Activated T-cell treated with anti-CD3 and anti-CD28 coated beads, Interleukin-2, amount 50 U/mL, for 4 hours (primary cell): ENCODE measurements at regions not wholly inside any gene's neighbourhood (a gene's known extent, or its start where the extent isn't known, plus 50 kb on each side); places are given as distances from the start of the nearest gene placed in this dataset.

ENCODE experiments used
- ATAC-seq, 2 donors: fragments of 200-7000 bp; cut with Tn5 transposase; one replicate each; pipeline ENCODE4 v1.10.0; 2021
- DNase-seq: peaks from one replicate; pipeline ENCODE4 v3.0.0-alpha.2; 2020
- H3K27me3 Mint-ChIP-seq: one replicate; pipeline ENCODE4 v1.8.0; 2021; ENCODE audit warnings: low read depth, mixed read lengths
- H3K36me3 Mint-ChIP-seq: one replicate; pipeline ENCODE4 v1.8.0; 2022; ENCODE audit warnings: mixed read lengths; ENCODE audit not compliant: insufficient read depth
- H3K4me1 Mint-ChIP-seq: one replicate; pipeline ENCODE4 v1.8.0; 2021; ENCODE audit warnings: low read depth, mixed read lengths
- H3K4me3 Mint-ChIP-seq: one replicate; pipeline ENCODE4 v1.8.0; 2021; ENCODE audit warnings: mild to moderate bottlenecking, moderate library complexity, mixed read lengths
- H3K9me3 Mint-ChIP-seq: one replicate; pipeline ENCODE4 v1.8.0; 2021; ENCODE audit warnings: mixed read lengths

GRCh38 chr20:10784554-10785183 lies 110.9 kb upstream of the JAG1 start:
- DNase-seq: no peak
- no peaks in the 10 kb centered on the region for H3K4me1 Mint-ChIP-seq
- peaks cover 5% of the 10 kb centered on the region for H3K27me3 Mint-ChIP-seq
- H3K9me3 Mint-ChIP-seq: no peaks in the 10 kb centered on the region
- no peak overlapping the region for H3K4me3 Mint-ChIP-seq
- ATAC-seq: no peak
- no peaks in the 10 kb centered on the region for H3K36me3 Mint-ChIP-seq

DNA sequence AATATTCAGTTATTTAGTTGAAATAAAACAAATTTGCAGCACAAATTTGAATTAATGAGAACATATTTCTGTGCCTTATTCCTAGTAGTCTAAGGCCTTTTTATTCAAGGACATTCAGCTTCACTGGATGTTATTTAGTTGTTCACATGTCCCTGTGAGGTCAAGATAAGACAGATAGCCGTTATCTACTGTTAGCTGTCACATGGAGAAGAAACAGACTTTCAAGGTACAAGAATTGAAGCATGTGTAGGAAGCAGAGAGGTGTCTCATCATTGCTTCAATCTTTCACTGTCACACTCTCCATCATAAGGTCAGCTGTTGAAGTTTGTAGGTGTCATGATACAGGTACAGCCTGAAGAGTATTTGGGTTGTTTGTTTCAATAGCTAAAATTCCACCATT lies 112.9 kb upstream of the JAG1 start:
- H3K9me3 Mint-ChIP-seq: no peaks in the 10 kb centered on the region

GRCh38 chr20:10788055-10788454 lies 114.3 kb upstream of the JAG1 start:
- Mint-ChIP-seq H3K4me1 (no peaks in the 10 kb centered on the region), H3K9me3 (no peaks in the 10 kb centered on the region), H3K36me3 (no peaks in the 10 kb centered on the region), H3K27me3 (peaks cover 4% of the 10 kb centered on the region), H3K4me3 (no peak overlapping the region)
- ATAC-seq: no peak
- no peak for DNase-seq

More for the DNA sequence above, 112.9 kb upstream of the JAG1 start:
- peaks cover 5% of the 10 kb centered on the region for H3K27me3 Mint-ChIP-seq
- no peak overlapping the region for H3K4me3 Mint-ChIP-seq
- H3K36me3 Mint-ChIP-seq: no peaks in the 10 kb centered on the region
- H3K4me1 Mint-ChIP-seq: no peaks in the 10 kb centered on the region
- ATAC-seq (no peak), DNase-seq (no peak)

DNA sequence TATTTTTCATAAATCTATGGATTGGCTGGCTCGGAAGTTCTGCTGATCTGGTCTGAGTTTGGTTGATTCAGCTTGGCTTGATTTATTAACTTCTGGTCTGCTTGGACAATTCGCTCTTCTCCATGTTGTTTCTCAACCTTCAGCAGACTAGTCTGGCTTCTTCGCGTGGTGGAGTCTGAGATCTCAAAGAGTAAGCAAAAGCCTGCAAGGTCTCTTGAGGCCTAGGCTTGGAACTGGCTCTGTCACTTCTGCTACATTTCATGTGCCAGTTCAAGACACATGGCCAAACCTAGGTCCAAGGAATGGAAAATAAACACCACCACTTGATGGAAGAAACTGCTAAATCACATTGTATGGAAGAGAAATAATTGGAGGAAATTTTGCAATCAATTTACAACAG lies 115.1 kb upstream of the JAG1 start:
- Mint-ChIP-seq H3K36me3 (no peaks in the 10 kb centered on the region), H3K4me1 (no peaks in the 10 kb centered on the region), H3K27me3 (peaks cover 2% of the 10 kb centered on the region), H3K9me3 (no peaks in the 10 kb centered on the region), H3K4me3 (no peak overlapping the region)
- DNase-seq: no peak
- no peak for ATAC-seq

GRCh38 chr20:10789386-10789785 lies 115.6 kb upstream of the JAG1 start:
- DNase-seq: no peak
- Mint-ChIP-seq H3K4me3 (no peak overlapping the region), H3K36me3 (no peaks in the 10 kb centered on the region), H3K4me1 (no peaks in the 10 kb centered on the region), H3K9me3 (no peaks in the 10 kb centered on the region), H3K27me3 (no peaks in the 10 kb centered on the region)
- ATAC-seq: no peak

DNA sequence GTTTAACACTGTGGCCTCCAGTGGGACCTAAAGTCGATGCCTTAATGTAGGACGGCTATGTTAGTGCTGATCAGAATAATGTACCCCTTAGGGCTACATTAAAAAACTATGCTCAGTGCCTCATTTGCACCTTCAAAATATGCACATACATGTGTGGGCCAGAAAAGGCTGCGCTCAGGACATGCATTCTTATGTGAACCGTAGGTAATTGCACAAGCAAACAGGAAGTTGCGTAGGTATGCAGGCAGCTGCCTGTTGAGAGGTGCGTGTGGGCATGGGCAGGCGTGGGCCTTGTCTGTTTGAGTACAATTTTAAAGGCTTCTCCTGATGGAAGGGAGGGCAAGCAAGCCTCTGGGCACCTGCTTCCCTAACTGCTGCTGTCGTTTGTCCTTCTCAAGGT lies 116.2 kb upstream of the JAG1 start:
- H3K4me1 Mint-ChIP-seq: no peaks in the 10 kb centered on the region
- no peaks in the 10 kb centered on the region for H3K9me3 Mint-ChIP-seq
- no peak for DNase-seq
- H3K27me3 Mint-ChIP-seq: no peaks in the 10 kb centered on the region
- H3K36me3 Mint-ChIP-seq: no peaks in the 10 kb centered on the region
- H3K4me3 Mint-ChIP-seq: no peak overlapping the region
- ATAC-seq: no peak

- DNase-seq (no peak), ATAC-seq (no peak)
- H3K9me3 Mint-ChIP-seq: no peaks in the 10 kb centered on the region
- no peaks in the 10 kb centered on the region for H3K4me1 Mint-ChIP-seq
- no peaks in the 10 kb centered on the region for H3K36me3 Mint-ChIP-seq
- no peak overlapping the region for H3K4me3 Mint-ChIP-seq
- peaks cover 3% of the 10 kb centered on the region for H3K27me3 Mint-ChIP-seq
Measured at GRCh38 chr20:10792291-10792690, 118.5 kb upstream of the JAG1 start.

DNA sequence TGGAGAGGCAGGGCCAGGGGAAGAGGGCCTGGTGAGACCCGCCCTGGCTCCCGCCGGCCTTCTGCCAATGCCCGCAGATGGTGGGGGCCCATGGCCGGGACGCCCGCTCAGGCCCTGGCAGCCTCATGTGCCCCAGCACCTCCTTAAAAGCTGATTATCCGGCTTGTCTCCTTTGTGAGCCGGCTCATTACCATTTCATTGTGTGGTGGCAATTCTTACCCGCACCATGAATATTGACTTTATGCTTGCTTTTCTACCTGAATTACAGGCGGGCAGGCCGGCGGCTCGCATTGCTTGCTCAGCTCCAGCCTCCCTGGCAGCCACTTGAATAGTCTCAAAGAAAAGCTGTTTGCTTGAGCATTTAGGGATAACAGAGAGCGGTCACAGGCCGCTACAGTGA lies 120.0 kb upstream of the JAG1 start:
- Mint-ChIP-seq H3K27me3 (peaks cover 3% of the 10 kb centered on the region), H3K4me3 (no peak overlapping the region), H3K9me3 (no peaks in the 10 kb centered on the region), H3K4me1 (no peaks in the 10 kb centered on the region), H3K36me3 (no peaks in the 10 kb centered on the region)
- ATAC-seq: no peak
- DNase-seq: no peak

DNA sequence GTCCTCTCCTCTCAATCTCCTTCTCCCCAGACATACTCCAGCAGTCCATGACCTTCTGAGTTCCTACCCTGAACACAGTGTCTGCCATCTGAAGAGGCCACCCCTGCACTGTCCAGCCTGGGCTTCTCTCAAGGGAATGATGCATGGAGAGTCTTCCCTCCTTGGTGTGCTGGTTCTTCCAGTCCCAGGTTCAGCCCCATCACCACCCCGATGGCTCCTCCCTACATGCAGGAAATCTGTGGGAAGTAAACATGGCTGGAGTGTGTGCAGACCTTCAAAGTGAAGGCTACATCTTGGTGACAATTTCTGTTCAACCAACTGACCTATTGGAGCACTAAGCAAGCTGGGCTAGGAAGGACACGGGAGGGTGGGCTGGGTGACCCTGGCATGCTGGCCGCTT lies 121.0 kb upstream of the JAG1 start:
- Mint-ChIP-seq H3K27me3 (peaks cover 3% of the 10 kb centered on the region), H3K4me1 (no peaks in the 10 kb centered on the region), H3K36me3 (no peaks in the 10 kb centered on the region), H3K9me3 (no peaks in the 10 kb centered on the region), H3K4me3 (no peak overlapping the region)
- no peak for DNase-seq
- no peak for ATAC-seq

DNA sequence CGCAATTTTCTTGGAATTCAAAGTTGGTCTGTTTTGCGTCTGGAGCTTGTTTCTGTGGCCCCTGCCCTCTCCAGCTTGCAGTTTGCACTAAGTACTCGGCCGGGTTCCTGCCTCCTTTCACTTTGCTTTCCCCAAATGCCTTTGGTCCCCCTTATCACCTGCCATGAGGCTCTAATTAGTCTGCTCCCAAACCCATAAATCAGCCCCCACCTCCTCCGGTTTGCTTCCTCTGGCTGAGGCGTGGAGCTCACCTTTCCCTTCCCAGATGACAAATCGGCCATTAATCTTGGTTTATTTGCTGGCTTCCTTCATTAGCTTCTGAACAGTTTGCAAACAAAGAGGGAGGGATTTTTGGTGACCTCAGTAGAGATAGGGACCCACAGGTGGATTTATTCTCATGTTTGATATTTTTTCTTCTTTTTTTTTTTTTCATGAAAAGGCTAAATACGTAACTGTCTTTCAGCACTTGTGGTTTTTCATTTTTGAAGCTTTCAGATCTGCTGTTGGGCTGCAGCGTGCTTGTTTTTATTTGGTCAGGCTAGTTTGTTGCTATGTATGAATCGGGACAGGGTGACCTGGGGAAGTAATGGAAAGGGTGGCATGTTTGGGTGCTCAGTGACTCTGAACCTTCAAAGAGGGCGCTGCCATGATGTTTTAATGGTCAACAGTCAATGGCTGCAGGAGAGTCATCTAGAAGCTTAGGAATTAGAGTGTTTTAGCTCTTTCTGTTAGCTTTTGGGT lies 121.7 kb upstream of the JAG1 start:
- Mint-ChIP-seq H3K36me3 (no peaks in the 10 kb centered on the region), H3K4me3 (no peak overlapping the region), H3K27me3 (peaks cover 3% of the 10 kb centered on the region), H3K9me3 (no peaks in the 10 kb centered on the region), H3K4me1 (no peaks in the 10 kb centered on the region)
- ATAC-seq (no peak), DNase-seq (no peak)

GRCh38 chr20:10798811-10799210 lies 125.0 kb upstream of the JAG1 start:
- H3K4me3 Mint-ChIP-seq: no peak overlapping the region
- ATAC-seq: no peak
- no peaks in the 10 kb centered on the region for H3K36me3 Mint-ChIP-seq
- H3K4me1 Mint-ChIP-seq: no peaks in the 10 kb centered on the region
- no peaks in the 10 kb centered on the region for H3K9me3 Mint-ChIP-seq
- no peak for DNase-seq
- peaks cover 8% of the 10 kb centered on the region for H3K27me3 Mint-ChIP-seq

DNA sequence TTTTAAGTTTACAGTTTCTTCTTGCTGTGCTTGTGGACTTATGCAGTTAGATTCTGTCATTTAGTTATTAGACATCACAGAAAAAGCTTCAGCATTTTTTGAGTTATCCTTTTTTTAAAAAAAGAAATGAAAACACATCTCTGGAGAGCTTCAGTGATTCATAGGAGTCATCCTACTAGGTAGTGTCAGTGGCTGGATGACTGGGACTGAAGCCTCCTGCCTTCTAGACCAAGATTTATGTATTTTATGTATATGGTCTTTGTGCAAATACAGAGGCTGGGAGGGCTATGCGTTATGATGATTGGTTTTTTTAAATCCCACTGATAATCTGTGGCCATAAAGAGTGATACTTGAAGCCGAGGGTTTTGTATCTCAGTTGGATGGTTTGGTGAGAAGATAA lies 125.9 kb upstream of the JAG1 start:
- DNase-seq (no peak), ATAC-seq (no peak)
- Mint-ChIP-seq H3K4me1 (no peaks in the 10 kb centered on the region), H3K36me3 (no peaks in the 10 kb centered on the region), H3K4me3 (no peak overlapping the region), H3K27me3 (peaks cover 8% of the 10 kb centered on the region), H3K9me3 (no peaks in the 10 kb centered on the region)

GRCh38 chr20:10800288-10800687 lies 126.5 kb upstream of the JAG1 start:
- Mint-ChIP-seq H3K9me3 (no peaks in the 10 kb centered on the region), H3K27me3 (peaks cover 8% of the 10 kb centered on the region), H3K4me1 (no peaks in the 10 kb centered on the region), H3K36me3 (no peaks in the 10 kb centered on the region), H3K4me3 (no peak overlapping the region)
- DNase-seq (no peak), ATAC-seq (no peak)

- H3K36me3 Mint-ChIP-seq: no peaks in the 10 kb centered on the region
- no peaks in the 10 kb centered on the region for H3K9me3 Mint-ChIP-seq
- DNase-seq: no peak
- peaks cover 5% of the 10 kb centered on the region for H3K27me3 Mint-ChIP-seq
- no peaks in the 10 kb centered on the region for H3K4me1 Mint-ChIP-seq
- ATAC-seq: no peak
- no peak overlapping the region for H3K4me3 Mint-ChIP-seq
Measured at GRCh38 chr20:10802236-10802635, 128.4 kb upstream of the JAG1 start.

DNA sequence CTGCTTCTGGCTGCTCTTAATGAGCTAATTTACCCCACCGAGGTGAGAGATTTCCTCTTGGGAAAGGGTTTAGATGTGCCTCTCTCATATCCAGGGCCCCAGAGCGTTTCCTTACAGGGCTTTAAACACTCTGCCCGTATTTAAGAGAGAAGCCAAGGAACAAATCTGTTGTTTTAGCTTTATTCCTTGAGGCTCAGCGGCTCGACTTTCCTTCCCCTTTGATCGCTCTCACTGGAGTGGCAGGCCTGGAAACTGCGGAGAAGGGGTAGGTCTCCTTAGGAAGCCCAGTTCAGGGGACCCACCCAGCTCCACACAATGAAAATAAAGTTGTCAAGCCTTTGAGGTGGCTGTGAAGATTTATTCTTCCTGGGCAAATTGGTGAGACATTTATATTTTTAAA lies 132.0 kb upstream of the JAG1 start:
- Mint-ChIP-seq H3K4me1 (no peaks in the 10 kb centered on the region), H3K36me3 (no peaks in the 10 kb centered on the region), H3K27me3 (peaks cover 7% of the 10 kb centered on the region), H3K9me3 (no peaks in the 10 kb centered on the region), H3K4me3 (no peak overlapping the region)
- ATAC-seq (no peak), DNase-seq (no peak)
